Testis (tissue), 2 donors: ENCODE measurements at regions not wholly inside any gene's neighbourhood (a gene's known extent, or its start where the extent isn't known, plus 50 kb on each side); places are given as distances from the start of the nearest gene placed in this dataset.

ENCODE experiments used
- CTCF ChIP-seq, 3 experiments: fragments of 450-650 bp in 2 of 3; fragments of 200-600 bp in 1 of 3; sonication (generic) in 1 of 3; IDR thresholded peaks; one replicate each; pipeline ENCODE4 v1.5.1; 2016 to 2019; ENCODE audit warnings: antibody characterized with exemption in 3 of 3, mild to moderate bottlenecking in 2 of 3, moderate library complexity in 1 of 3
- POLR2A ChIP-seq: fragments of 450-650 bp; IDR thresholded peaks from one replicate; pipeline ENCODE4 v1.6.1; 2017; ENCODE audit warnings: antibody characterized with exemption, mild to moderate bottlenecking, moderate library complexity

DNA sequence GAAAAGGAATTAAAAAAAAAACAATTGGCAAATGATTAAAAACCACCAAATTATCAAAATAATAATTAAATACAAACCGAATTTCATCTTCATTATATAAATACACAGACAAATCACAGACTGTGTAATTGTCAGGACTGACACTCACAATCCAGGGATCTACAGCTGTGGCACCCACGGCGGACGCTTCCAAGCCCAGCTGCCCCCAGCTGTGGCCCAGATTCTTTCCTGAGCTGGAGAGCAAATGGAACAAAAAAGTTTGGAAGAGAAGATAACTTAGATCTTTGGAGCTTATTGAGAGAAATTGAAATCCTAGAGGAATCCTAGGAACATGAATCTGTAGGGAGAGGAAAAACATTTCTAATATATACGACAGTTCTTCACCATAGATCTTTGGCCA lies 316.1 kb downstream of the OTUD1 start:
- TF ChIP-seq CTCF (IDR thresholded peaks at IDR 0.05), result no peak
- no peak for TF ChIP-seq POLR2A
